ENCODE measurements at regions not wholly inside any gene's neighbourhood (a gene's known extent, or its start where the extent isn't known, plus 50 kb on each side); places are given as distances from the start of the nearest gene placed in this dataset.

- TF ChIP-seq CTCF (IDR thresholded peaks at IDR 0.05), result no peak
- Mint-ChIP-seq H3K9me3 (no peaks in the 10 kb centered on the region), H3K4me1 (ENCODE audit: low read depth) (no peaks in the 10 kb centered on the region), H3K27me3 (ENCODE audit: insufficient read depth) (no peaks in the 10 kb centered on the region; the same call in 1 of the 2 replicates), H3K36me3 (ENCODE audit: low read depth) (no peaks in the 10 kb centered on the region), H3K27ac (no peak overlapping the region), H3K4me3 (no peak overlapping the region)
- DNase-seq, result no peak
Measured at GRCh38 chr18:24741321-24741720, 280.9 kb downstream of the HRH4 start.

- H3K27ac Mint-ChIP-seq, result no peak overlapping the region
- no peak for TF ChIP-seq CTCF (IDR thresholded peaks at IDR 0.05)
- H3K4me3 Mint-ChIP-seq, result no peak overlapping the region
- no peak for DNase-seq
- no peaks in the 10 kb centered on the region; the same call in 1 of the 2 replicates for H3K27me3 Mint-ChIP-seq (ENCODE audit: insufficient read depth)
- H3K9me3 Mint-ChIP-seq, result no peaks in the 10 kb centered on the region
- H3K4me1 Mint-ChIP-seq (ENCODE audit: low read depth), result no peaks in the 10 kb centered on the region
- no peaks in the 10 kb centered on the region for H3K36me3 Mint-ChIP-seq (ENCODE audit: low read depth)
Measured at GRCh38 chr18:24741965-24742724, 281.7 kb downstream of the HRH4 start.

GRCh38 chr18:24754583-24755253, 294.3 kb downstream of the HRH4 start:
- Mint-ChIP-seq H3K9me3 (peaks cover 10% of the 10 kb centered on the region), H3K27me3 (ENCODE audit: insufficient read depth) (no peaks in the 10 kb centered on the region), H3K4me3 (no peak overlapping the region), H3K36me3 (ENCODE audit: low read depth) (no peaks in the 10 kb centered on the region; the same call in 1 of the 2 replicates), H3K27ac (no peak overlapping the region), H3K4me1 (ENCODE audit: low read depth) (no peaks in the 10 kb centered on the region)
- TF ChIP-seq CTCF (IDR thresholded peaks at IDR 0.05), result no peak
- DNase-seq, result no peak

DNA sequence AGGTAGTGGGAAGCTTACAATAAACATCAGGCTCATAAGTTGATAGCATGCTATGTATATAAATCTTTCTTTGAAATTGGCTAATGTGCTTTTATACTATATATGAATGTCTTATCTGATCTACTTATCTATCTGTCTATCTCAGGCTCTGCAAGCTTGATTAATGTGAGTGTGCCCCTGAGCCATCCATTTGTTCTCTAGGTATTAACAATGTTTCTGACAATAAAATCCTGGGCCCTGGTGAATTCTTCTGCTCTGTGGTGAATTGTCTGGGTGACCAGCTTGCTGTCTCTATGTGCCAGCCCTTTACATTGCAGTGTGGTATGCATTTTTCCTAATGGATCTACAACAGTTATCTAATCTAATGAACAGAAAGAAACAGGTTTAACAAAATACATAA, 295.9 kb downstream of the HRH4 start:
- TF ChIP-seq CTCF (IDR thresholded peaks at IDR 0.05), result no peak
- no peak overlapping the region for H3K27ac Mint-ChIP-seq
- H3K4me3 Mint-ChIP-seq, result no peak overlapping the region
- no peak for DNase-seq
- peaks cover 7% of the 10 kb centered on the region for H3K9me3 Mint-ChIP-seq
- H3K27me3 Mint-ChIP-seq (ENCODE audit: insufficient read depth), result no peaks in the 10 kb centered on the region
- no peaks in the 10 kb centered on the region for H3K4me1 Mint-ChIP-seq (ENCODE audit: low read depth)
- no peaks in the 10 kb centered on the region for H3K36me3 Mint-ChIP-seq (ENCODE audit: low read depth)

DNA sequence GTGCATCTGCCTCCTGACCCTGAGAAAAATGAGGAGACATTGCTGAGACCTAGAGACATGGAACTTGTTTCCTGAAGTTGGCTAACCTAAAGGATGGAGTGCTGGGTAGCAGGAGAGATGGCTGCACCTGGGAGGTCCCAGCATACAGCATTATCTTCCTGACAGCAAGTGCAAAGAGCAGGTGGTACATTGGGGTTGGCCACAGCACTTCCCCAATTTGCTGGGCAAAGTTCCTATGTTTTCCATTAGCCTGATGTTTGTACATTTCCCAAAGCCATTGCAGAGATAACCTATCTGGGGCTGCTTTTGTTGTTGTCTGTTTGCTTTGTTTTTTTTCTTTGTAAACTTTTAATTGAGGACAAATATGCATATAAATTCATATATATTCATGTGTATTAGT, 296.7 kb downstream of the HRH4 start:
- H3K4me1 Mint-ChIP-seq (ENCODE audit: low read depth), result no peaks in the 10 kb centered on the region
- H3K27ac Mint-ChIP-seq, result no peak overlapping the region
- H3K4me3 Mint-ChIP-seq, result no peak overlapping the region
- H3K36me3 Mint-ChIP-seq (ENCODE audit: low read depth), result no peaks in the 10 kb centered on the region
- no peak for TF ChIP-seq CTCF (IDR thresholded peaks at IDR 0.05)
- H3K9me3 Mint-ChIP-seq, result peaks cover 14% of the 10 kb centered on the region
- no peak for DNase-seq
- no peaks in the 10 kb centered on the region for H3K27me3 Mint-ChIP-seq (ENCODE audit: insufficient read depth)

Data from HFFc6 (cell line).